AG09319 (cell line): ENCODE measurements at regions not wholly inside any gene's neighbourhood (a gene's known extent, or its start where the extent isn't known, plus 50 kb on each side); places are given as distances from the start of the nearest gene placed in this dataset.

ENCODE experiments used
- DNase-seq: peaks from one replicate; pipeline ENCODE4 v3.0.0-alpha.2; 2010; ENCODE audit warnings: low read depth; ENCODE audit errors: extremely low read depth
- CTCF ChIP-seq: IDR thresholded peaks from 2 replicates; pipeline ENCODE4 v1.5.1; 2011; ENCODE audit warnings: low read depth, mild to moderate bottlenecking, inconsistent platforms, low read length, moderate library complexity

- no peak for DNase-seq
- no peak for TF ChIP-seq CTCF
Measured at GRCh38 chr12:90499795-90500194, 455.2 kb downstream of the CCER1 start.

- DNase-seq: no peak
- TF ChIP-seq CTCF: no peak
Measured at GRCh38 chr12:90497923-90498545, 456.9 kb downstream of the CCER1 start.

GRCh38 chr12:90490355-90490754 lies 464.6 kb downstream of the CCER1 start:
- no peak for TF ChIP-seq CTCF
- no peak for DNase-seq

GRCh38 chr12:90489141-90489540 lies 465.8 kb downstream of the CCER1 start:
- DNase-seq: no peak
- TF ChIP-seq CTCF: no peak

GRCh38 chr12:90485560-90485959 lies 469.4 kb downstream of the CCER1 start:
- DNase-seq: no peak
- no peak for TF ChIP-seq CTCF

- DNase-seq: no peak
- TF ChIP-seq CTCF: no peak
Measured at GRCh38 chr12:90484094-90484493, 470.9 kb downstream of the CCER1 start.

GRCh38 chr12:90481748-90482147 lies 473.2 kb downstream of the CCER1 start:
- no peak for TF ChIP-seq CTCF

More at GRCh38 chr12:90481748-90482147, 473.2 kb downstream of the CCER1 start:
- no peak for DNase-seq
